H1 (cell line): ENCODE measurements at regions not wholly inside any gene's neighbourhood (a gene's known extent, or its start where the extent isn't known, plus 50 kb on each side); places are given as distances from the start of the nearest gene placed in this dataset.

Experiments used
- CREB1 ChIP-seq: IDR thresholded peaks from 2 replicates; pipeline ENCODE4 v1.6.1; 2012; ENCODE audit warnings: inconsistent platforms
- EZH2 ChIP-seq: fragments of 200-600 bp; sonication (generic); IDR thresholded peaks from 2 replicates; pipeline ENCODE4 v1.7.1; 2012; ENCODE audit warnings: low read depth, mild to moderate bottlenecking, moderate library complexity, low read length, inconsistent platforms; ENCODE audit not compliant: severe bottlenecking
- GTF2F1 ChIP-seq: IDR thresholded peaks from 2 replicates; pipeline ENCODE4 v1.6.1; 2012; ENCODE audit warnings: low read depth, low read length, improper control_type of control experiment, borderline replicate concordance
- JUN ChIP-seq: IDR thresholded peaks from 2 replicates; pipeline ENCODE4 v1.6.1; 2011; ENCODE audit warnings: low read depth, mild to moderate bottlenecking, improper control_type of control experiment, low read length
- PHF8 ChIP-seq: fragments of 200-600 bp; sonication (generic); conservative IDR thresholded peaks from 2 replicates; pipeline ENCODE4 v1.7.1; 2012; ENCODE audit warnings: low read depth, mild to moderate bottlenecking, inconsistent platforms, low read length, moderate library complexity
- POLR2A ChIP-seq, 2 experiments: IDR thresholded peaks; 1 replicate in 1 of 2; 2 replicates in 1 of 2; pipeline ENCODE4 v1.6.1; 2011; ENCODE audit warnings: low read depth in 2 of 2, low read length in 2 of 2, mild to moderate bottlenecking in 2 of 2; ENCODE audit errors: control extremely low read depth in 1 of 2
- POLR2AphosphoS5 ChIP-seq: IDR thresholded peaks from 2 replicates; pipeline ENCODE4 v1.6.1; 2011; ENCODE audit warnings: low read depth, low read length
- RAD21 ChIP-seq, 2 experiments: IDR thresholded peaks in 1 of 2; conservative IDR thresholded peaks in 1 of 2; 2 replicates each; pipeline ENCODE4 v1.6.1; 2011; ENCODE audit warnings: low read depth in 2 of 2, low read length in 2 of 2, improper control_type of control experiment in 1 of 2, inconsistent platforms in 1 of 2, mild to moderate bottlenecking in 1 of 2, moderate library complexity in 1 of 2
- SP4 ChIP-seq: IDR thresholded peaks from 2 replicates; pipeline ENCODE4 v1.6.1; 2012; ENCODE audit warnings: low read length, inconsistent platforms
- TBP ChIP-seq: IDR thresholded peaks from 2 replicates; pipeline ENCODE4 v1.6.1; 2011; ENCODE audit warnings: low read depth, low read length, improper control_type of control experiment
- TCF12 ChIP-seq: IDR thresholded peaks from 2 replicates; pipeline ENCODE4 v1.6.1; 2011; ENCODE audit warnings: low read depth, mild to moderate bottlenecking, low read length
- ZNF274 ChIP-seq: IDR thresholded peaks from 2 replicates; pipeline ENCODE4 v1.7.0; 2012; ENCODE audit warnings: low read length, borderline replicate concordance; ENCODE audit errors: extremely low read depth
- TF ChIP-seq, protein P1 (sequence below), 3 experiments: IDR thresholded peaks; 1 replicate in 2 of 3; 2 replicates in 1 of 3; pipeline versions ENCODE4 v1.5.1 to v1.6.1; 2011; ENCODE audit warnings: low read length in 3 of 3, mild to moderate bottlenecking in 3 of 3, inconsistent platforms in 2 of 3, low read depth in 1 of 3, moderate library complexity in 1 of 3; ENCODE audit not compliant: insufficient read depth in 1 of 3; ENCODE audit errors: control extremely low read depth in 1 of 3
- TF ChIP-seq, protein P2 (sequence below): IDR thresholded peaks from 2 replicates; pipeline ENCODE4 v1.6.1; 2012; ENCODE audit warnings: inconsistent platforms

DNA sequence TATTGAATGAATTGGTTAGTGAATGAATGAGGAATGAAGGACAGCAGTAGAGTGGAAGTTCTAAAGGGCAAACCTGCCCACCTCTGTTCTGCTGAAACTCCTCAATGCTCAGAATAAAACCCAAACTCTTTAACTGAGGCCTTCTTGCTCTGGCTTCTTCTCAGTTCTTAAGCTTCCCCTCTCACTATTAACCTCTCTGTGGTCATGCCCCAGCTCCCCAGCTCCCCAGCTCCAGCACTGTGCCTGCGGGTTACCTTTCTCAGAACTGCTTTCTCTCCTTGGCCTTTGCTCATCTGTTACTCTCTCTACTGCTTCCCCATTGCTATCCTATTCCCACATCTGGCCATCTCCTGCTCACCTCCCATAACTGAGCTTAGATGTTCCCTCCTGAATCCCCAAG is 137.4 kb downstream of the NXPE2 start:
- TF ChIP-seq SP4 (no peak), GTF2F1 (no peak), POLR2A (IDR thresholded peaks at IDR 0.05; ENCODE audit: control extremely low read depth in 1 of 2, low read depth in 2 of 2, low read length in 2 of 2) (no peak), CREB1 (no peak), PHF8 (no peak), EZH2 (no peak), TBP (no peak), POLR2AphosphoS5 (no peak), RAD21 (IDR thresholded peaks at IDR 0.05 in 1 of 2, conservative IDR thresholded peaks at IDR 0.05 in 1 of 2; ENCODE audit: low read depth in 2 of 2, low read length in 2 of 2) (no peak), JUN (no peak), TCF12 (no peak), ZNF274 (no peak)
- TF ChIP-seq, protein P1, sequence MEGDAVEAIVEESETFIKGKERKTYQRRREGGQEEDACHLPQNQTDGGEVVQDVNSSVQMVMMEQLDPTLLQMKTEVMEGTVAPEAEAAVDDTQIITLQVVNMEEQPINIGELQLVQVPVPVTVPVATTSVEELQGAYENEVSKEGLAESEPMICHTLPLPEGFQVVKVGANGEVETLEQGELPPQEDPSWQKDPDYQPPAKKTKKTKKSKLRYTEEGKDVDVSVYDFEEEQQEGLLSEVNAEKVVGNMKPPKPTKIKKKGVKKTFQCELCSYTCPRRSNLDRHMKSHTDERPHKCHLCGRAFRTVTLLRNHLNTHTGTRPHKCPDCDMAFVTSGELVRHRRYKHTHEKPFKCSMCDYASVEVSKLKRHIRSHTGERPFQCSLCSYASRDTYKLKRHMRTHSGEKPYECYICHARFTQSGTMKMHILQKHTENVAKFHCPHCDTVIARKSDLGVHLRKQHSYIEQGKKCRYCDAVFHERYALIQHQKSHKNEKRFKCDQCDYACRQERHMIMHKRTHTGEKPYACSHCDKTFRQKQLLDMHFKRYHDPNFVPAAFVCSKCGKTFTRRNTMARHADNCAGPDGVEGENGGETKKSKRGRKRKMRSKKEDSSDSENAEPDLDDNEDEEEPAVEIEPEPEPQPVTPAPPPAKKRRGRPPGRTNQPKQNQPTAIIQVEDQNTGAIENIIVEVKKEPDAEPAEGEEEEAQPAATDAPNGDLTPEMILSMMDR (IDR thresholded peaks at IDR 0.05; ENCODE audit: control extremely low read depth in 1 of 3, insufficient read depth in 1 of 3, low read depth in 1 of 3, low read length in 3 of 3) = no peak
- TF ChIP-seq, protein P2, sequence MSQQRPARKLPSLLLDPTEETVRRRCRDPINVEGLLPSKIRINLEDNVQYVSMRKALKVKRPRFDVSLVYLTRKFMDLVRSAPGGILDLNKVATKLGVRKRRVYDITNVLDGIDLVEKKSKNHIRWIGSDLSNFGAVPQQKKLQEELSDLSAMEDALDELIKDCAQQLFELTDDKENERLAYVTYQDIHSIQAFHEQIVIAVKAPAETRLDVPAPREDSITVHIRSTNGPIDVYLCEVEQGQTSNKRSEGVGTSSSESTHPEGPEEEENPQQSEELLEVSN = no peak
